Testis (tissue), 2 donors: ENCODE measurements at regions not wholly inside any gene's neighbourhood (a gene's known extent, or its start where the extent isn't known, plus 50 kb on each side); places are given as distances from the start of the nearest gene placed in this dataset.

Source experiments
- DNase-seq: peaks from one replicate; pipeline ENCODE4 v3.0.0-alpha.2; 2019
- H3K27ac ChIP-seq, 2 donors: fragments of 200-600 bp; sonication (generic); one replicate each; pipeline ENCODE4 v1.5.1; 2019
- H3K27me3 ChIP-seq: fragments of 200-600 bp; sonication (generic); one replicate; pipeline ENCODE4 v1.5.1; 2019
- H3K36me3 ChIP-seq: fragments of 200-600 bp; sonication (generic); one replicate; pipeline ENCODE4 v1.5.1; 2017; ENCODE audit warnings: low read depth; ENCODE audit errors: missing control alignments
- H3K4me1 ChIP-seq: fragments of 200-600 bp; sonication (generic); one replicate; pipeline ENCODE4 v1.5.1; 2019
- H3K4me3 ChIP-seq, 2 donors: fragments of 200-600 bp; sonication (generic); one replicate each; pipeline ENCODE4 v1.5.1; 2017 to 2019
- H3K9me3 ChIP-seq: fragments of 200-600 bp; sonication (generic); one replicate; pipeline ENCODE4 v1.5.1; 2017
- POLR2A ChIP-seq: fragments of 450-650 bp; IDR thresholded peaks from one replicate; pipeline ENCODE4 v1.6.1; 2017; ENCODE audit warnings: antibody characterized with exemption, mild to moderate bottlenecking, moderate library complexity
- WGBS, 2 donors: methylation state at CpG; one replicate each; pipeline ENCODE4 v1.1.5; 2018; 5-methylcytosine and 5-hydroxymethylcytosine counted together
- intact Hi-C: fragments of 100-400 bp; cut with DNase I; formaldehyde crosslinking; loops from one replicate; pipeline ENCODE4 v1.15.1; 2023; ENCODE audit warnings: low total_unique reads
- TF ChIP-seq, protein P1 (sequence below), 3 experiments: fragments of 450-650 bp in 2 of 3; fragments of 200-600 bp in 1 of 3; sonication (generic) in 1 of 3; IDR thresholded peaks; one replicate each; pipeline ENCODE4 v1.5.1; 2016 to 2019; ENCODE audit warnings: antibody characterized with exemption in 3 of 3, mild to moderate bottlenecking in 2 of 3, moderate library complexity in 1 of 3

DNA sequence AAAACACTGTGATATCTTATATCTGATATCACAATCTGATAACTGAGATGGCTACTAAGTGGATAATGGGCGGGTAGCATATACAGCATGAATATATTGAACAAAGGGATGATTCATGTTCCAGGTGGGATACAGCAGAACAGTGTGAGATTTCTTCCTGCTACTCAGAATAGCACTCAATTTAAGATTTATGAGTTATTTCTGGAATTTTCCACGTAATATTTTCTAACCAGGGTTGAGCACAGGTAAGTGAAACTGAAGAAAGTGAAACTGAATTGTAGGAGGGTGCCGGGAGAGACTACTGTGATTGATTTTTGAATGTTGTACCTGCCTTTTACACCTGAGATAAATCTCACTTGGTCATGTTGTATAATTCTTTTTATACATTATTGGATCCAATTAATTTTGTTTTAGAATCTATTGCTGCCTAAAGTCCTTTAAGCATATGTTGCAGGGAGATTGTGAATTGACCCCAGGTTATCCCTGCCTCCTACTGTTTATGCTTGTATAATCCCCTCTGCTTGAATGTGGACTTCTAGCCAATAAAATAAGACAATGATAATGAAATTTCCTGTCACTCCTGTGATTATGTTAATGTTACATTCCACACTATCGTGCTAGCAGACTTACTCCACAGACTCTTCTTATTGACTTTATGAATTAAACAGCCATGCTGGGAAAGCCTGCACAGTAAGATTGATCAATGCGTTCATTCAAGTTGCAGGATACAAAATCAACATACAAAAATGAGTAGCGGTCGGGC is 67.6 kb upstream of the RBBP8 start:
- no peaks in the 10 kb centered on the region for H3K27me3 ChIP-seq

GRCh38 chr18:22868831-22869230 is 64.3 kb upstream of the RBBP8 start:
- Histone ChIP-seq H3K9me3 (no peaks in the 10 kb centered on the region), H3K27ac (no peak overlapping the region), H3K27me3 (no peaks in the 10 kb centered on the region), H3K36me3 (no peaks in the 10 kb centered on the region), H3K4me3 (no peak overlapping the region), H3K4me1 (no peaks in the 10 kb centered on the region)
- no peak for DNase-seq
- intact Hi-C loops: no loop called here
- TF ChIP-seq, protein P1, sequence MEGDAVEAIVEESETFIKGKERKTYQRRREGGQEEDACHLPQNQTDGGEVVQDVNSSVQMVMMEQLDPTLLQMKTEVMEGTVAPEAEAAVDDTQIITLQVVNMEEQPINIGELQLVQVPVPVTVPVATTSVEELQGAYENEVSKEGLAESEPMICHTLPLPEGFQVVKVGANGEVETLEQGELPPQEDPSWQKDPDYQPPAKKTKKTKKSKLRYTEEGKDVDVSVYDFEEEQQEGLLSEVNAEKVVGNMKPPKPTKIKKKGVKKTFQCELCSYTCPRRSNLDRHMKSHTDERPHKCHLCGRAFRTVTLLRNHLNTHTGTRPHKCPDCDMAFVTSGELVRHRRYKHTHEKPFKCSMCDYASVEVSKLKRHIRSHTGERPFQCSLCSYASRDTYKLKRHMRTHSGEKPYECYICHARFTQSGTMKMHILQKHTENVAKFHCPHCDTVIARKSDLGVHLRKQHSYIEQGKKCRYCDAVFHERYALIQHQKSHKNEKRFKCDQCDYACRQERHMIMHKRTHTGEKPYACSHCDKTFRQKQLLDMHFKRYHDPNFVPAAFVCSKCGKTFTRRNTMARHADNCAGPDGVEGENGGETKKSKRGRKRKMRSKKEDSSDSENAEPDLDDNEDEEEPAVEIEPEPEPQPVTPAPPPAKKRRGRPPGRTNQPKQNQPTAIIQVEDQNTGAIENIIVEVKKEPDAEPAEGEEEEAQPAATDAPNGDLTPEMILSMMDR (IDR thresholded peaks at IDR 0.05): no peak
- no peak for TF ChIP-seq POLR2A
- WGBS, 2 donors: 84 to 86% methylated on average over 1 of the region's 1 CpG

More for the DNA sequence above, 67.6 kb upstream of the RBBP8 start:
- Histone ChIP-seq H3K36me3 (no peaks in the 10 kb centered on the region), H3K4me3 (no peak overlapping the region), H3K27ac (no peak overlapping the region), H3K4me1 (no peaks in the 10 kb centered on the region), H3K9me3 (no peaks in the 10 kb centered on the region)
- 84 to 85% methylated on average over 7 of the region's 7 CpGs for WGBS, 2 donors
- TF ChIP-seq, protein P1 (IDR thresholded peaks at IDR 0.05): no peak
- TF ChIP-seq POLR2A: no peak
- intact Hi-C loops: no loop called here
- DNase-seq: no peak

DNA sequence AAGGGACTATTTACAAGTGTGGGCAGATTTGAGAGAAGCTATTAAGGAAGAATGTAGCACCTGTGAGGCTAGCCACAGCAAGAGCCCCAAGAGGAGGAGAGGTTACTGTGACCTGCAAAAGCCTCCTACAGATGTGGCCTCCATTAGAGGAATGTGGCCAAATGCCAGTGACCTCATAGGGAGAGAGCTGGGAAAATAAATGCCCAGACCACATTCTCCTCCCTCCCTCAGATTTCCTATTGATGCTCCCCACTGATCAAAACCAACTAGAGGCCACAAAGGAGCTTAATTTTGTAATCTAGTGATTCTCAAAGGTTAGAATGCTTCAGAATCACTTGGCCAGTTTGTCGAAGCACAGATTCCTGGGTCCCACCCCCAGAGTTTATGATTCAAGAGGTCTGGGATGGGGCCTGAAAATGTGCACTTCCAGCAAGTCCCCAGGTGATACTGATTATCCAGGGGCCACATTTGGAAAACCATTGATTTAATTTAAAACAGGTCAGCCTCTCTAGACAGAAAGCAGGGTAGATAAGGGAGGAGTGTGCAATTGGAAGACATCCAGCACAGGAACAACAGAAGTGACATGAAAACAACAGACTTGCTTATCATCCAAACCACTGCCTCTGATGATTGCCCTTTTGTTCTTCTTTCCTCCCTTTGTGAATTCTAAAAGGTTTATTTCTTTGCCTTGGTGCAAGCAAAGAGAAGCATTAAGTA is 61.2 kb upstream of the RBBP8 start:
- Histone ChIP-seq H3K4me1 (no peaks in the 10 kb centered on the region), H3K36me3 (no peaks in the 10 kb centered on the region), H3K4me3 (no peak overlapping the region), H3K27ac (no peak overlapping the region), H3K9me3 (no peaks in the 10 kb centered on the region), H3K27me3 (no peaks in the 10 kb centered on the region)
- no peak for TF ChIP-seq POLR2A
- TF ChIP-seq, protein P1 (IDR thresholded peaks at IDR 0.05): no peak
- WGBS, 2 donors: 44 to 56% methylated on average over 1 of the region's 1 CpG
- no peak for DNase-seq
- intact Hi-C loops: no loop called here

- intact Hi-C loops: no loop called here
- H3K4me1 ChIP-seq: no peaks in the 10 kb centered on the region
- H3K4me3 ChIP-seq: no peak overlapping the region
- H3K36me3 ChIP-seq: no peaks in the 10 kb centered on the region
- H3K27ac ChIP-seq: no peak overlapping the region
- 58 to 67% methylated on average over 8 of the region's 8 CpGs for WGBS, 2 donors
- DNase-seq: no peak
- TF ChIP-seq POLR2A: no peak
- TF ChIP-seq, protein P1 (IDR thresholded peaks at IDR 0.05): no peak
- no peaks in the 10 kb centered on the region for H3K27me3 ChIP-seq
- H3K9me3 ChIP-seq: no peaks in the 10 kb centered on the region
Measured at GRCh38 chr18:22872900-22873537, 60.1 kb upstream of the RBBP8 start.
